SK-N-MC (cell line): ENCODE measurements at regions not wholly inside any gene's neighbourhood (a gene's known extent, or its start where the extent isn't known, plus 50 kb on each side); places are given as distances from the start of the nearest gene placed in this dataset.

Experiments used
- EZH2 ChIP-seq: fragments of 200-600 bp; sonication (generic); IDR thresholded peaks from one replicate; pipeline ENCODE4 v1.6.1; 2017; ENCODE audit warnings: antibody characterized with exemption
- POLR2AphosphoS5 ChIP-seq: IDR thresholded peaks from 2 replicates; pipeline ENCODE4 v1.6.1; 2012; ENCODE audit warnings: mild to moderate bottlenecking, low read depth, low read length, borderline replicate concordance

DNA sequence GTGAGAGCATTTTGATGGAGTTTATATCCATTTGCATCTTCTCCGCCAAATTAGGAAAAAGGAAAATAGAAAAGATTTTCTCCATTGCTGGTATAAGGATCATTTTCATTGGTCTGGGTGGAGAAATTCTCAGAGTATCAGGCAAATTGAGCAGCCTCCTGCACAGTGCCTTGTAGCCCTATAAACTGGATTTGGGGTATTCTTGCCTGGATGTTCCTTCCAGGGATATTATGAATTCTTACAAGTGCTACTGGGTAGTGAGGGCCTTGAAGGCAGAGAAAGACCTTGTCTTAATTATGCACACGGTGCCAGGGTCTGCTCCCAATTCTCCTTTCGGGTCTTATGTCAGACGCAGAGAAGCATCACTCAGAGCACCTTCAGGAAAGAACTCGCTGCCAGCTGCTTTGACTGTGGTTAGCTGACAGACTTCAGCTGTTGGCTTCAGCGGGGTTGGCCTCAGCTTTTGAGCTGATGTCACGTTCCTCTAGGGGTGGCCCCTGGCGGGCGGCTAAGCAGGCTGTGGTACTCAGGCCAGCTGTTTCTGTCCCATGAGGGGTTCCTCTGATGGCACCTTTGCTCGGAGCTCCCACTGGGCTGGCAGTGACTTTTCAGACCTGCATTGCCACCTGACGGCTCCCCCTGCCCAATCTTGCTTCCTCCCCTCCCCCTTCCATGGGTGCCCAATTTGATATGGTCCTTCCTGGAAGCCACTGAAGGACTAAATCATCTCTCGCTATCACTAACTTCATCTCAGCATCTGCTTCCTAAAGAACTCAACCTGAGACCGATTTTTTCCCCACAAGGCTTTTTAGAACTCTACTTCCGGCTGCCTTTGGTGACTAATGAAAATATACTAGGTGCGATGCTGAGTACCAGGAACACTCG is 519.5 kb downstream of the BCOR start:
- no peak for TF ChIP-seq EZH2
- no peak for TF ChIP-seq POLR2AphosphoS5
